ENCODE measurements at regions not wholly inside any gene's neighbourhood (a gene's known extent, or its start where the extent isn't known, plus 50 kb on each side); places are given as distances from the start of the nearest gene placed in this dataset.

DNA sequence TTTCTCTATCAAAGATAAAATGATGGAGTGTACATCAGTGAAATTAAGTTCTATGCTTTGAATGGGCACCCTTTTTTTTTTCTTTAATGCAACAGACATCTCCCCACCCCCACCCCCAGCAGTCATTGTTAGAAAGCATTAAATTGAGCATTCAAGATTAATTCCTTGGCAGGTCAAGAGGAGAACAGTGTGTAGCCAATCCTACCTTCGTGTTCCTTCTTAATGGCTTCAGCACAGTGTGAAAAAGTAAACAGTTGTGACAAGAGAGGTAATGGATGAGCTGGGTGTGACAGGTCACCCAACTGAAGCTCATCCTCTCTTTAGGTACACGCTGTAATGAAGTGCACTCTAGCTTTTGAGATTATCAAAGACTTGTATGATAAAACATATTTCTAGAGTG is 198.5 kb upstream of the RARB start:
- DNase-seq (ENCODE audit: low read depth in 3 of 3): no peak

DNA sequence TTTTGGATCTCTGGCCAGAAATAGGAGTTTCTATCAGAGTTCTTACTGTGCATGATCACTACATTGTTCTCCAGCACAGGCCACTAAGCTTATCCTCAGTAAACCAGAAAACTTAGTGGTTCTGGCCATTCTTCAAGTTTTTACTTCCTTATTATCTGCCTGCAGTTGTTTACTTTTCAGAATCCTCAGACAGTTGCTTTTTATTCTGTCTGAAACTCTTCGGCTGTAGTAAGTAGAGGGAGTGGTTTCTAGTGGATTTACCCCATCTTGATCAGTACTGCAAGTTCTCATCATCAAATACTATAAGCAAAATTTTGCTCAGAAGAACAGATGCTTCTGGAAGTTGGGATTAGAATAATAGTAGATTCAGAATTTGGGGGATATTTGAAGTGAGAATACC is 193.0 kb upstream of the RARB start:
- DNase-seq (ENCODE audit: low read depth in 3 of 3): no peak

DNA sequence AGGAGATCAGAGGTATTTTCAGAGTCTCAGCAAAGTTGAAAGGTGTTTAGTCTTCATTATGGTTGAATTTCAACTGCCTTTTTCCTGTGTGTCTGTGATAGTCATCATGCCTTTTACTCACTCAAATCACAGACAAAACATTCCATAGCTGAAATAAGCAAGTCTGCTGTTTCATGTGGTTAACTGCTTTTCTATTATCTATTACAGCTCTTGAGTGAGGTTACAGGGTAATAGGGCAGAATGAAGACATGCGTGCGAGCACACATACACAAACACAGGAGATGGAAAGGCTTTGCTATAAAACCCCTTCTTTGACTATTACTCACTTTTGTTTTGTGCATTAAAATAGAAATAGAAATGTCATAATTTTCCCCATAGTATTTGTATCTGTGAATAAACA is 192.6 kb upstream of the RARB start:
- no peak for DNase-seq (ENCODE audit: low read depth in 3 of 3)

DNA sequence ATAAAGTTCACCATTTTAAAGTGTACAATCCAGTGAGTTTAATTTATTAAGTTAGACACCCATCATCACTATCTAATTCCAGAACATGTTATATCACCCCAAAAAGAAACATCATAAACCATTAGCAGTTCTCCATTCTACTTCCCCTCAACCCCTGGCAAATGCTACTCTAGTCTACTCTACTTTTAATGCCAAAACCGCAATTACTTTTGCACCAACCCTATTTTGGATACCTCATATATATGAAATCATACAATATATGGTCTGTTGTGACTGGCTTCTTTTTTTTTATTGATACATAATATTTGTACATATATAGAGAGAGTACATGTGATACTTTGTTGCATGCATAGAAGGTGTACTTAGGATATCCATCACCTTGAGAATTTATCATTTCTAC is 190.5 kb upstream of the RARB start:
- no peak for DNase-seq (ENCODE audit: low read depth in 3 of 3)

DNA sequence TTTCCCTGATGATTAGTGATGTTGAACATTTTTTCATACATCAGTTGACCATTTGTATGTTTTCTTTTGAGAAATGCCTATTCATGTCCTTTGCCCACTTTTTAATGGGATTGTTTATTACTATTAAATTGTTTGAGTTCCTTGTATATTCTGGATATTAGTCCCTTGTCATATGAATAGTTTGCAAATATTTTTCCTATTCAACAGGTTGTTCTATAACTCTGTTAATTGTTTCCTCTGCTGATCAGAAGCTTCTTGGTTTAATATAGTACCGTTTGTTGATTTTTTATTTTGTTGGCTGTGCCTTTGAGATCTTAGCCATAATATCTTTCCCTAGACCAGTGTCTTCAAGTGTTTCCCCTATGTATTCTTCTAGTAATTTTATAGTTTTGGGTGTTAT is 189.0 kb upstream of the RARB start:
- DNase-seq (ENCODE audit: low read depth in 3 of 3): no peak

DNA sequence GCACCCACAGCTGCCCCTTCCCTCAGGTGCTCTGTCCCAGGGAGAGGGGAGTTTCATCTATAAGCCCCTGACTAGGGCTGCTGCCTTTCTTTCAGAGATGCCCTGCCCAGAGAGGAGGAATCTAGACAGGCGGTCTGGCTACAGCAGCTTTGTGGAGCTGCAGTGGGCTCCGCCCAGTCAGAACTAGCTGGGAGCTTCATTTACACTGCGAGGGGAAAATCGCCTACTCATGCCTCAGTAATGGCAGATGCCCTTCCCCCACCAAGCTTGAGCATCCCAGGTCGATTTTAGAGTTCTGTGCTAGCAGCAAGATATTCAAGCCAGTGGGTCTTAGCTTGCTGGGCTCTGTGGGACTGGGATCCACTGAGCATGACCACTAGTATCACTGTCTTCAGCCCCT is 181.2 kb upstream of the RARB start:
- DNase-seq (ENCODE audit: low read depth in 3 of 3): no peak

DNA sequence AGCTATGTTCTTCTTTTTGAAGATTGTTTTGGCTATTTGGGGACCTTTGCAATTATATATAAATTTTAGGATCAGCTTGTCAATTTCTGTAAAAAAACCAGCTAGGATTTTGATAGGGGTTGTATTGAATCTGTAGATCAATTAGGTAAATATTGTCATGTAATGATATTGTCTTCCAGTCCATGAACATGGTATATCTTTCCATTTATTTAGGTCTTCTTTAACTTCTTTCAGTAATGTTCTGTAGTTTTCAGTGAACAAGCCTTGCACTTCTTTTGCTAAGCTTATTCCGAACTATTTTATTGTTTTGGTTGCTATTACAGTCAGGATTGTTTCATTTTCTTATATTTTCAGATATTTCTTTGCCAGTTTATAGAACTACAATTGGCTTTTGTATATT is 175.8 kb upstream of the RARB start:
- no peak for DNase-seq (ENCODE audit: low read depth in 3 of 3)

DNA sequence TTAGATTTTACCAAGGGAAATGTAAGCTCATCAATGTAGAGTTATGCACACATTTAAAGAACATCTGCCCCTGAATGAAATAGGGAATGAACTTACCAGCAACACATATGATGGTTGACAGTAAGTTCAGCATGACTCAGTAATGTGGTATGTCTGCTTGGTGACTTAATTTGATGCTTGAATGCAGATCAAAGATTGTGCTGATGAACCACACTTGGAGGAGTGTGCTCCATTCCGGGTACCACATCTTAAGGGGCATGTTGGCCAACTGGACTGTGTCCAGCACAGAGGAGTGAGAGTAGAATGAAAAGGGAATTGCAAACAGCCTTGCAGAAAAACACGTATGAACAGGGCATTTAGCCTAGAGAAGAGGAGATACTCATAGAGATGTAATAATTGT is 171.0 kb upstream of the RARB start:
- no peak for DNase-seq (ENCODE audit: low read depth in 3 of 3)

DNA sequence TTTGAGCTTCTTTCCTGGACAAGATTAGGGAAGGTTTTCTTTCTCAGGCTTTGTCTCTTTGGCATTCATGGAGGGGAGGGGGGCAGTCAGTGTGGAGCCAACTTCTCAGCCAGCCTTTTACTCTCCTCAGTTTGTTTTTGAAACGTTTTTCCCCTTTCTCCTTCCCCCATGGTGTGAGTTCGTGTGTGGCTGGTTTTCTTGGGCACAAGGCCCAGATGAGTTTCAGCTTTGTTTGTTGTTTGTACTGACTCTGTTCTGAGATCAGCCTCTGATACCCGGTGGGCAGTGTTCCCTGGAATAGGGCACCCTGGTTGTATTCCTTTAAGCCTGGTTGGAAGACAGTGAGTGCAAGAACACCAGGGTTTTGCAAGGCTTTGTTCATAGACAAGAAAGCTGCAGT is 168.2 kb upstream of the RARB start:
- DNase-seq (ENCODE audit: low read depth in 3 of 3): no peak

DNA sequence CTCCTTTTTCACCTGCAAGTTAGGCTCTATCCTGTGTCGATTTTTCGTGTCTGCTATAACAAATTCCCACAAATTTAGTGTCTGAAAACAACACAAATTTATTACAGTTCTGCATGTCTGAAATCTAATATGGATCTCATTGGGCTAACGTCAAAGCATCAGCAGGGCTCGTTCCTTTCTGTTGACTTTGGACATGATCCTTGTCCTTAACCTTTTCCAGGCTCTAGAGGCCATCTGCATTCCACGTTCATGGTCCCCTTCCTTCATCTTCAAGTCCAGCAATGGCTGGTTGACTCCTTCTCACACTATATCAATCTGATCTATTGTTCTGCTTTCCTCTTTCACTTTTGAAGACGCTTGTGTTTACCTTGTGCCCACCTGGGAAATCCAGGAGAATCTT is 165.7 kb upstream of the RARB start:
- no peak for DNase-seq (ENCODE audit: low read depth in 3 of 3)

DNA sequence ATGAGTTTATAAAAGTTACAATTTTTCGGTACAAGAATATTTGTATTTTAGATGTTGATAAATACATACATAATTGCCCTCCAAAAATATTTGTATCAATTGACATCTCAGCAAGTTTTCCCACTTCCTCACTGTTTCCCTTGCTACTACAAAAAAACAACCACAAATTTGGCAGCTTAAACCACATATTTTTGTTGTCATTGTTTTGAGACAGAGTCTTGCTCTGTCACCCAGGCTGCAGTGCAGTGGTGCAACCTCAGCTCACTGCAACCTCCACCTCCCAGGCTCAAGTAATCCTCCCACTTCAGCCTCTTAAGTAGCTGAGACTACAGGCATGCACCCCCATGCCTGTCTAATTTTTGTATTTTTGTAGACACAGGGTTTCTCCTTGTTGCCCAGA is 162.8 kb upstream of the RARB start:
- no peak for DNase-seq (ENCODE audit: low read depth in 3 of 3)

DNA sequence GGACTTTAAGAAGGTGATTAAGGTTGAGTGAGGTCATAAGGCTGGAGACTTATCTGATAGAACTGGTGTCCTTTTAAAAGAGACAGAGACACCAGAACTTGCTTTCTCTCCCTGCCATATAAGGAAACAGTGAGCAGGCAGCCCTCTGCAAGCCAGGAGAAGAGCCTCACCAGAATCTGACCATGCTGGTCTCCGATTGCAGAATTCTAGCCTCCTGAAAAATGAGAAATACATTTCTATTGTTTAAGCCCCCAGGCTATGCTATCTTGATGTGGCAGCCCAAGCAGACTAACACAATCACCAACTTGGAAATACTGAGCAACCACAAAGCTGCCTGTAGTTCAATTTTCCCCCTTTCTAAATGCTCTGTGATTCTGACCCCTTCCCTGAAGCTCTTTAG is 161.4 kb upstream of the RARB start:
- DNase-seq (ENCODE audit: low read depth in 3 of 3): no peak

DNA sequence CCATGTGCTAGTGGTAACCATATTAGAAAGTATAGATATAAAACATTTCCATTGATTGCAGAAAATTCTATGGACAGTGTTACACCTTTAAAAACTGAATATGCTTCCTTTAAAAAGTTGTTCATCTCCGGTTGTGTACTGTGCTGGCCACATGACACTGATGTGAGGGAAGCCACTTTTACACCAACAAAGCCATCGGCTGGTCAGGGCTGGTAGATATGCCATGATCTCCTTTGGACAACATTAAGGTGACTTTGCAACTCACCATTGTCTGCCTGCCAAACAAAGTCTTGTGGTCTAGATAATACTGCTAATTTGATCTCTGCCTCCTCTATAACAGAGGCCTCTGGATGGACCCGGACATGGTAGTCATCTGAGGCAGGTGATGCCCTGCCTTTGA is 156.0 kb upstream of the RARB start:
- no peak for DNase-seq (ENCODE audit: low read depth in 3 of 3)

DNA sequence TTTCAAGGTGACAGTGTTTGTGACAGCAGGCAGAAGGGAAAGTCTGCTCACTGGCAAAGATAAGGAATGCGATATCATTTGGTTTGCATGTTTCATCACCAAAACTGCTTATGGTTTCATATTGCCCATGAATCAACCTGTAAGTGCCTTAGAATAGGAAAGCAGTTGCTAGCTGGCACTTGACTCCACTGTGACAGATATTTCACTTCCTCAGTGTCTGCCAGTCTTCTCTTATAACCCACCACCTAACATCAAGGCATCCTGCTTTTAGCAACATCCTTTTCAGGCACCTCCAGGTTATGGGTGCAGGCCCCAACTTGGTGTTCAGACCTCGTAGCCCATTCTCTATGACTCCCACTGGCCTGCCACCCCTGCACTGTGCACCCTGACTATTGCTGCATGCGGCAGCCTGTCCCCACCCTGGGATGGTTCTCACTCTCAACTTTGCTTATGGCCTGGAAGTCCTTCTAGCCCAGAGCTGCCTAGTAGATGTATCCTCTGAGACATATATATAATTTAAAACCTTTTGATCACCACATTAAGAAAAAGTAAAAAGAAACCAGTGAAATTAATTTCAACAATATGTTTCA is 154.4 kb upstream of the RARB start:
- DNase-seq (ENCODE audit: low read depth in 3 of 3): no peak

DNA sequence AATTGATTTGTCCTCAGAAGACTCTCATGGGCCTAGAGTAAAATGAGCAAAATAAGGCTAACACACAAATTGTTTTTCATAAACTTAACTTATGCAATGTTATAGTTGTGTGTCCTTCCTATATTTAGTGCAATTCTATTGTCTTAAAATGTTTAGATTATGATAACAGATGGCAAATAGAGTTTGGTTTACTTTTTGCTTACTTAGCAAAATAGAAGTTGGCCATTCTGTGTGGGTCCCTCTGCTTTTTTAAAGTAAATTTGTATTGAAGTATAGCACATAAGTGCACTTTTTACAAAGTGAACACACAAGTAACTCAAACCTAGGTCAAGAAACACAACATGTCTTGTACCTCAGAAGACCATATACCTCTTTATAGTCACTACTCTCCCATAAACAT is 150.6 kb upstream of the RARB start:
- no peak for DNase-seq (ENCODE audit: low read depth in 3 of 3)

DNA sequence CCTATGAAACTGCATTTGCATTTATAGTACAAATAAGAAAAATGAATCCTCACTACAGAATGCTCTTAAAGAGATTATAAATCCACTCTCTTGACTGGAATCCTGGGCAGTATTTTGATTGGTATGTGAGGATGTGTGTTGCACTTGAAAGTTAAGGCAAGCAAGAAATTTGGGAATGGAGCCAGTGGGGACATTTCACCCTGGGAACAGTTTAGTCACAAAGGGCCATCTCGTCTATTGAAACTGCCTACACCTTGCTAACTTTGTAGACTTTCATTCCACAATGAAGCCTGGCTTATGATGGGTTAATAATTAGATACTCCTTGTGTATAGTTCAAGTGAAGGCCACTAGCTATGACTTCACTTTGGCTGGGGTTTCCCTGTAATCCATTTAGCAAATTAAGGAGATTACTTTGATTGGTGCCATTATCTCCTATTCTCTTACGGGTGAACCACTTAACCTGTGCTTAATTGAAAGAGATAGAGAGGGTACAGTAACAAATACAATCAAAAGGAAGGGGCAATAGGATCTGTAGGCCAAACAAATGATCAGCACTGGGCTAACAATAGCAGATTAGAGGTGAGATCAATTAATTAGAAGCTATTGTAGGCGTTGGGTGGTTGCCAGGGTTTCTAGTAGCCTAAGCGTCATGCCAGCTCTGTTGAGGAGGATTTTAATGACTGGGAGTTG is 146.9 kb upstream of the RARB start:
- DNase-seq (ENCODE audit: low read depth in 3 of 3): no peak

DNA sequence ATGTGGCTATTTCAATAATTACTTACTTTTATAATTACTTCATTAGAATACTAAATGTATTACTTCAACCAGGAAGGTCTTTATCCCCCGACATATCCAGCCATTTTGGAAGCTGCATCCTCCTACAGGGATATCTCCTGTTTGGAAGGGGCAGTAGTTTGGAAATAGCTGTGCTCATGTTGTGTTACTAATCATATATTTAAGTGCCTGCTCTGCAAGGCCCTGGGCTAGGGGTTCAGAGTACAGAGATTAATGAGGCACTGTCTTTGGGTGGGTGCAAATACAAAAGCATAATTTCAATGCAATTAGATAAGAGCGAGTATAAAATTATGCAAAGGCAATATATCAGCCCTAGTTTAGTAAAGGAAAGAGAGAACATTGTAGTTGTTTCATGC is 146.3 kb upstream of the RARB start:
- DNase-seq (ENCODE audit: low read depth in 3 of 3): no peak

DNA sequence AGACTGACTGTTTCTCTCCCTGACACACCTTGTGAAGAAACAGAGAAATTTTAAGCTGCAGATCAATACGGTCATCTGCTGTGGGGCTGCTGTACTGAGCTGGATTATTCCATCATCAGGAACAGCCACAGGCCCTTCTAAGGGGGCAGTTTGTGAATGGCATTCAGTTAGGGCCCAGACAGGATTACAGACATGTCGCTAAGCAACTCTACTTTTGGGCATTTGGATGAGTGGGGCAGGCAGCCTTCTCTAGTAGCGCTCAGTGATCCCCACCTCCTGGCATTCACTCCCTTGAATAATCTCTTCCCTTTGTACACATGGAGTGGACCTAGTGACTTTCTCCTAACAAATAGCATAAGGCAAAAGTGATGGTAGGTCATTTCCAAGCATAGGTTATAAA is 144.4 kb upstream of the RARB start:
- no peak for DNase-seq (ENCODE audit: low read depth in 3 of 3)

DNA sequence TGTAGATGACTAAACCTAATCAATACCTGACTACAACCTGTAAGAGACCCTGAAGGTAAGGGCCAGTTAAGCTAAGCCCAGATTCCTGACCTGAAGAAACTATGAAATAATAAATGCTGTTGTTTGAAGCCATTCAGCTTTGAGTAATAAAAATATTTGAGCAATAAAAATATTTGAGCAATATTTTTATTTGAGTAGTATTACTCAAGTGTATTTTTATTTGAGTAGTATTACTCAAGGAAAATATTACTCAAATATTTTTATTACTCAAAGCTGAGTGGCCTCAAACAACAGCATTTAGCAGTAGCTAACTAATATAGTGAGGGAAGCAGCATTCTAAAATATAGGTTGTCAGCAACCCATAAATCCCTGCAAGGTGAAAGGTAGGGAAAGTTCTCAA is 143.8 kb upstream of the RARB start:
- DNase-seq (ENCODE audit: low read depth in 3 of 3): no peak

DNA sequence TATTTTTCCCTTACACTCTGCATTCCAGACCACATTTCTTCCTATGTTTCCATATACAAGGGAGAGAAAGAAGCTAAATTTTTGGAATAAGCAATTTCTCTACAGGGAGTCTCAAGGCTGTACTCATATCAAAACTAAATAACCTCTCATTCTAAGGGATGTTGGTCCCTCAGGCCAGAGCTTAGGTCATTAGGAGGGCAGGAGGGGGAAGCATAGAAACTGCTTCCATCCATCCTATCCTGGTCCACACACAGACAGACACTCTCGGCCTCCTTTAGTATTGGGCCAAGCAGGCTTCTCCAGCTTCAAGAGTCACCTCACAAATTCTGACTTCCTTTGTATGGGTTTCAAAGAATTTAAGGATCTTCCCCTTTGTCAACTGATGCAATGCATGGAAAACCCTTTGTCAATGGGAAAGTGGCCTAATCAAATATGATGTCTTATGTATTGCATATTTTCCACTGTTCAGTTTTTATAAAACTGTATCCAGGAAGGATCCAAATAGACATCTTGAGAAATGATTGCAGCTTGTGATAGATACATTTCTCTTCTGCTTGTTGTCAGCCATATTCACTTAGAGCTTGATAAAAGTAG is 140.7 kb upstream of the RARB start:
- DNase-seq (ENCODE audit: low read depth in 3 of 3): no peak

DNA sequence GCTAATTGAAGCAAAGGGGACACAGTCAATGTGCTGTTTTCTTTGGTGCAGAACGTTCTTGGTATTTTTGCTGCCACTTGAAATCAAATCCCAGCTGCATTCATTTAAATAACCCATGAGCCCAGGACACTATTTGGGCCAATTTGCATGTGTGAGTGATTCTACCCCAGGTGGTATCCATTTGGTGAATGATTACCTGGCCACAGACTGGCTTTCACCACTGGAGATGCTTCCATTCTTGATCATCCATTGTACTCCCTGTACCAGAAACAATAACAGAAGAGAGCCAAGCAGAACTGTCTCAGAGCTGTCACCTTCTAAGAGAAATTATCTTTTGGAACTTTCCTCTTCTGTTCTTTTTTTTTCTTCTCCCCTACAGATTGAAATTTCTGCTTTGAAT is 139.7 kb upstream of the RARB start:
- no peak for DNase-seq (ENCODE audit: low read depth in 3 of 3)

DNA sequence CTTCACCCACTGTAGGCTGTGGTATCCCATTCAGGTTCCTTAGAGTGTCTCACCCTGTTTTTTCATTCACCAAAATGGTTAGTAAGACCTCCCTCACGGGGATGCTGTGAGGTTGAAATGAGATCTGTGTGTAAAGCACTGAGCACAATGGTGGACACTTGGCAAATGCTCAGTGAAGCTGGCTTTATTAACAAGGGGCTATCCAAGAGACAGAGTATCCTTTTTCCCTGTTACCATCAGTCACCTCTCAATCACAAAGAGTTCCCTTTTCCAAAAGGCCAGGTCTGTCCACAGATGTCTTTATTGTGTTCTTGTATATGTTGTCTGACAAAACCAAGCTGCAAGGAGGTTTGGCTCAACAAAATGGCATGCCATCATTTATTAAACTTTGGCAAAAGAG is 138.9 kb upstream of the RARB start:
- DNase-seq (ENCODE audit: low read depth in 3 of 3): no peak

DNA sequence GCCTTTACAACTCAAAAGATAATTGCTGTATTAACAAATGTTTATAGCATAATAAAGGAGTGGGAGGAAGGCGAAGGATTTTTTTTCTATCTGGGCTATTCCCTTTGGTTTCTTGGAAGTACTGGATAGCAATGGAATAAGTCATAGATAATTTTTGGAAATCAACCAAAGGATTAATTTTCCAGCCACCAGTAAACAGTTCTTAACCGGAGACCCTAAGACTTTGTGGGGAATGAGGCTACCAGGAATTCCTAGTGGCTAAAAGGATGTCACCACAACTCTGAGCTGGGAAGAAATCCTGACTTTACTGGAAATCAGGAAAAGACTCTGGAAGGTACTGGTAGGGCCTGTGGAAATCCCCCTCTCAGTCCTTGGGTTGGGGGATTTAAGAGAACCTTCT is 138.4 kb upstream of the RARB start:
- DNase-seq (ENCODE audit: low read depth in 3 of 3): no peak

DNA sequence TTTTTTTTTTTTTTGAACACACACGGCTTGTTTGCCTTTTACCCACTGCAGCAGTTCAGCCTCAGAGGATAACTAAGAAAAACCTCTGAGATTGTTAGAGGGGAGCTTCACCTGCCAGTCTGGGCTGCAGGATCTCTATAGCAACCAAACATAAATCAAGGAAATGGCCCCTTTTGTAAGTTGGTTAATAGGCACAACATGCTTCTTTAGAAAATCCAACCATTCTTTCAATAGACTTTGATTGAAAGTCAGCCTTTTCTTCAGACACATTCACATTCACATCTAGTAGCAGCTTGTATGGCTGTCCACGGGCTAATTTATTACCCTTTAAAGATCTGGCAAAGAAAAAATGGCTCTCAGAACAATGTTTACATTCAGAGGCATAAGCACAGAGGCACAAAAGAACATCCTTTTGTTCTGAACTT is 136.6 kb upstream of the RARB start:
- DNase-seq (ENCODE audit: low read depth in 3 of 3): no peak

All from stimulated activated CD4-positive, alpha-beta T cell treated with anti-CD3 and anti-CD28 coated beads, TNF-alpha, amount 100 ng/mL, for 48 hours (primary cell).